ENCODE measurements at regions not wholly inside any gene's neighbourhood (a gene's known extent, or its start where the extent isn't known, plus 50 kb on each side); places are given as distances from the start of the nearest gene placed in this dataset.
"Not testable (repeated sequence)": the region's sequence is repeated elsewhere in the genome, so short reads cannot be mapped to it uniquely, and the experiment has no call there.

- DNase-seq = no peak
Measured at GRCh38 chr6:119856136-119856535, 506.6 kb upstream of the MAN1A1 start.

GRCh38 chr6:119848696-119849095 lies 499.1 kb upstream of the MAN1A1 start:
- no peak for DNase-seq

- DNase-seq = no peak
Measured at GRCh38 chr6:119845161-119845560, 495.6 kb upstream of the MAN1A1 start.

GRCh38 chr6:119844387-119844786 lies 494.8 kb upstream of the MAN1A1 start:
- DNase-seq = no peak

- no peak for DNase-seq
Measured at GRCh38 chr6:119842191-119842590, 492.6 kb upstream of the MAN1A1 start.

- DNase-seq = no peak
Measured at GRCh38 chr6:119838043-119838442, 488.5 kb upstream of the MAN1A1 start.

- DNase-seq = no peak
Measured at GRCh38 chr6:119834418-119834817, 484.9 kb upstream of the MAN1A1 start.

GRCh38 chr6:119832411-119832810 lies 482.9 kb upstream of the MAN1A1 start:
- no peak for DNase-seq

GRCh38 chr6:119830494-119831295 lies 481.1 kb upstream of the MAN1A1 start:
- no peak for DNase-seq

GRCh38 chr6:119830069-119830468 lies 480.5 kb upstream of the MAN1A1 start:
- DNase-seq = no peak

GRCh38 chr6:119829499-119829898 lies 479.9 kb upstream of the MAN1A1 start:
- DNase-seq = not testable (repeated sequence)

GRCh38 chr6:119829006-119829405 lies 479.4 kb upstream of the MAN1A1 start:
- no peak for DNase-seq

GRCh38 chr6:119821380-119821779 lies 471.8 kb upstream of the MAN1A1 start:
- no peak for DNase-seq

- no peak for DNase-seq
Measured at GRCh38 chr6:119818876-119819275, 469.3 kb upstream of the MAN1A1 start.

- DNase-seq = no peak
Measured at GRCh38 chr6:119814609-119815400, 465.2 kb upstream of the MAN1A1 start.

GRCh38 chr6:119802464-119802863 lies 452.9 kb upstream of the MAN1A1 start:
- DNase-seq = no peak

GRCh38 chr6:119801056-119801455 lies 451.5 kb upstream of the MAN1A1 start:
- no peak for DNase-seq

- DNase-seq = no peak
Measured at GRCh38 chr6:119800526-119800925, 451.0 kb upstream of the MAN1A1 start.

GRCh38 chr6:119799596-119800509 lies 450.3 kb upstream of the MAN1A1 start:
- no peak for DNase-seq

GRCh38 chr6:119791736-119792135 lies 442.2 kb upstream of the MAN1A1 start:
- DNase-seq = no peak

GRCh38 chr6:119781365-119781764 lies 431.8 kb upstream of the MAN1A1 start:
- no peak for DNase-seq

- DNase-seq = no peak
Measured at GRCh38 chr6:119768201-119768600, 418.6 kb upstream of the MAN1A1 start.
